ENCODE measurements at regions not wholly inside any gene's neighbourhood (a gene's known extent, or its start where the extent isn't known, plus 50 kb on each side); places are given as distances from the start of the nearest gene placed in this dataset.
A peak's percentile ranks its signal among the peaks of the same experiment; 100 is the strongest.

DNA sequence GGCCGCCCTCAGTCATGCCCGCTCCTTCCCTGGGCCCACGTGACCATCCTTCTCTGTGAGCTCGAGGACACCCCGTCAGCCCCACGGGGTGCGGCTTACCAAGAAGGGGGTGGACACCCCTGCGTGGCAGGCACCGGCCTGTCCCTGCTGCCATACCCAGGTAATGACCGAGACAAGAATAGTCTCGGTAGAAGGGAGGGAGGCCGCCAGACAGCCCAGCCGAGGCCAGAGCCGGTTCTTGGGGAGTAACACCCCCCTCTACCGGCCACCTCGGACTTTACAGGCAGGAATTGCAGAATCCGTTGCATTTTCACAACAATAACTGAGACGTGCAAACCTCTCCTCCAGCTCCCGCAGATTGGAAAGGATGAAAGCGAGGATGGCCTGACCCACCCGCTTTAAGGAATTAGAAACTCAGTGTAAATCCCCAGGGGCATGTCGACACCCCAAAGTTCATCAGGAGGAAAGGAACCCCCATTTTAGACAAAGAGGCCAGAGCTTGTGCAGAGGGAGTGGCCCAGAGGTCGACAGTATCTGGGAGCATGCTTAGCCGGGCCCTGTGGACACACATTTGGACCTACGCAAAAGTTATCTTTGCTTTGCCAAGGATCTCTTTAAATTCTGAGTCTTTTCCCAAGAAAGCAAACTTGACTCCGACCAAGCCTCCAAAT, 60.1 kb upstream of the GLI2 start (continued):
- TF ChIP-seq, protein P1, sequence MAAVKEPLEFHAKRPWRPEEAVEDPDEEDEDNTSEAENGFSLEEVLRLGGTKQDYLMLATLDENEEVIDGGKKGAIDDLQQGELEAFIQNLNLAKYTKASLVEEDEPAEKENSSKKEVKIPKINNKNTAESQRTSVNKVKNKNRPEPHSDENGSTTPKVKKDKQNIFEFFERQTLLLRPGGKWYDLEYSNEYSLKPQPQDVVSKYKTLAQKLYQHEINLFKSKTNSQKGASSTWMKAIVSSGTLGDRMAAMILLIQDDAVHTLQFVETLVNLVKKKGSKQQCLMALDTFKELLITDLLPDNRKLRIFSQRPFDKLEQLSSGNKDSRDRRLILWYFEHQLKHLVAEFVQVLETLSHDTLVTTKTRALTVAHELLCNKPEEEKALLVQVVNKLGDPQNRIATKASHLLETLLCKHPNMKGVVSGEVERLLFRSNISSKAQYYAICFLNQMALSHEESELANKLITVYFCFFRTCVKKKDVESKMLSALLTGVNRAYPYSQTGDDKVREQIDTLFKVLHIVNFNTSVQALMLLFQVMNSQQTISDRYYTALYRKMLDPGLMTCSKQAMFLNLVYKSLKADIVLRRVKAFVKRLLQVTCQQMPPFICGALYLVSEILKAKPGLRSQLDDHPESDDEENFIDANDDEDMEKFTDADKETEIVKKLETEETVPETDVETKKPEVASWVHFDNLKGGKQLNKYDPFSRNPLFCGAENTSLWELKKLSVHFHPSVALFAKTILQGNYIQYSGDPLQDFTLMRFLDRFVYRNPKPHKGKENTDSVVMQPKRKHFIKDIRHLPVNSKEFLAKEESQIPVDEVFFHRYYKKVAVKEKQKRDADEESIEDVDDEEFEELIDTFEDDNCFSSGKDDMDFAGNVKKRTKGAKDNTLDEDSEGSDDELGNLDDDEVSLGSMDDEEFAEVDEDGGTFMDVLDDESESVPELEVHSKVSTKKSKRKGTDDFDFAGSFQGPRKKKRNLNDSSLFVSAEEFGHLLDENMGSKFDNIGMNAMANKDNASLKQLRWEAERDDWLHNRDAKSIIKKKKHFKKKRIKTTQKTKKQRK (IDR thresholded peaks at IDR 0.05; ENCODE audit: low read length) = no peak
- TF ChIP-seq ISX (CRISPR knock-in tag; conservative IDR thresholded peaks at IDR 0.05) (no peak), NRL (CRISPR knock-in tag; IDR thresholded peaks at IDR 0.05; ENCODE audit: borderline replicate concordance) (no peak), FOXO1 (CRISPR knock-in tag; IDR thresholded peaks at IDR 0.05) (no peak), ZNF614 (CRISPR knock-in tag; IDR thresholded peaks at IDR 0.05; ENCODE audit: borderline replicate concordance) (0 out of 2 replicates have a peak, but pooled peaks have one; percentile 27), TEAD2 (CRISPR knock-in tag; IDR thresholded peaks at IDR 0.05) (no peak), SAFB2 (CRISPR knock-in tag; IDR thresholded peaks at IDR 0.05; ENCODE audit: borderline replicate concordance, low read depth) (no peak), SKI (IDR thresholded peaks at IDR 0.05; ENCODE audit: partially characterized antibody) (no peak), ZSCAN31 (CRISPR knock-in tag; IDR thresholded peaks at IDR 0.05; ENCODE audit: low read depth) (no peak), HNRNPLL (IDR thresholded peaks at IDR 0.05; ENCODE audit: low read depth, low read length, poor library complexity, severe bottlenecking) (peak; percentile 17), GZF1 (CRISPR knock-in tag; IDR thresholded peaks at IDR 0.05) (no peak), SMARCC2 (IDR thresholded peaks at IDR 0.05) (no peak)
- TF ChIP-seq, protein P2, sequence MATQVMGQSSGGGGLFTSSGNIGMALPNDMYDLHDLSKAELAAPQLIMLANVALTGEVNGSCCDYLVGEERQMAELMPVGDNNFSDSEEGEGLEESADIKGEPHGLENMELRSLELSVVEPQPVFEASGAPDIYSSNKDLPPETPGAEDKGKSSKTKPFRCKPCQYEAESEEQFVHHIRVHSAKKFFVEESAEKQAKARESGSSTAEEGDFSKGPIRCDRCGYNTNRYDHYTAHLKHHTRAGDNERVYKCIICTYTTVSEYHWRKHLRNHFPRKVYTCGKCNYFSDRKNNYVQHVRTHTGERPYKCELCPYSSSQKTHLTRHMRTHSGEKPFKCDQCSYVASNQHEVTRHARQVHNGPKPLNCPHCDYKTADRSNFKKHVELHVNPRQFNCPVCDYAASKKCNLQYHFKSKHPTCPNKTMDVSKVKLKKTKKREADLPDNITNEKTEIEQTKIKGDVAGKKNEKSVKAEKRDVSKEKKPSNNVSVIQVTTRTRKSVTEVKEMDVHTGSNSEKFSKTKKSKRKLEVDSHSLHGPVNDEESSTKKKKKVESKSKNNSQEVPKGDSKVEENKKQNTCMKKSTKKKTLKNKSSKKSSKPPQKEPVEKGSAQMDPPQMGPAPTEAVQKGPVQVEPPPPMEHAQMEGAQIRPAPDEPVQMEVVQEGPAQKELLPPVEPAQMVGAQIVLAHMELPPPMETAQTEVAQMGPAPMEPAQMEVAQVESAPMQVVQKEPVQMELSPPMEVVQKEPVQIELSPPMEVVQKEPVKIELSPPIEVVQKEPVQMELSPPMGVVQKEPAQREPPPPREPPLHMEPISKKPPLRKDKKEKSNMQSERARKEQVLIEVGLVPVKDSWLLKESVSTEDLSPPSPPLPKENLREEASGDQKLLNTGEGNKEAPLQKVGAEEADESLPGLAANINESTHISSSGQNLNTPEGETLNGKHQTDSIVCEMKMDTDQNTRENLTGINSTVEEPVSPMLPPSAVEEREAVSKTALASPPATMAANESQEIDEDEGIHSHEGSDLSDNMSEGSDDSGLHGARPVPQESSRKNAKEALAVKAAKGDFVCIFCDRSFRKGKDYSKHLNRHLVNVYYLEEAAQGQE (IDR thresholded peaks at IDR 0.05; ENCODE audit: borderline replicate concordance in 1 of 2, low read depth in 1 of 2, low read length in 2 of 2) = no peak
- TF ChIP-seq, protein P3, sequence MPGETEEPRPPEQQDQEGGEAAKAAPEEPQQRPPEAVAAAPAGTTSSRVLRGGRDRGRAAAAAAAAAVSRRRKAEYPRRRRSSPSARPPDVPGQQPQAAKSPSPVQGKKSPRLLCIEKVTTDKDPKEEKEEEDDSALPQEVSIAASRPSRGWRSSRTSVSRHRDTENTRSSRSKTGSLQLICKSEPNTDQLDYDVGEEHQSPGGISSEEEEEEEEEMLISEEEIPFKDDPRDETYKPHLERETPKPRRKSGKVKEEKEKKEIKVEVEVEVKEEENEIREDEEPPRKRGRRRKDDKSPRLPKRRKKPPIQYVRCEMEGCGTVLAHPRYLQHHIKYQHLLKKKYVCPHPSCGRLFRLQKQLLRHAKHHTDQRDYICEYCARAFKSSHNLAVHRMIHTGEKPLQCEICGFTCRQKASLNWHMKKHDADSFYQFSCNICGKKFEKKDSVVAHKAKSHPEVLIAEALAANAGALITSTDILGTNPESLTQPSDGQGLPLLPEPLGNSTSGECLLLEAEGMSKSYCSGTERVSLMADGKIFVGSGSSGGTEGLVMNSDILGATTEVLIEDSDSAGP (CRISPR knock-in tag; IDR thresholded peaks at IDR 0.05; ENCODE audit: borderline replicate concordance) = no peak; the same call in 1 of the 2 replicates
